ENCODE measurements at regions not wholly inside any gene's neighbourhood (a gene's known extent, or its start where the extent isn't known, plus 50 kb on each side); places are given as distances from the start of the nearest gene placed in this dataset.
"Not testable (repeated sequence)": the region's sequence is repeated elsewhere in the genome, so short reads cannot be mapped to it uniquely, and the experiment has no call there.

- H3K27ac ChIP-seq (ENCODE audit: low read depth in 1 of 3, low read length in 2 of 3) = no peak overlapping the region
- H3K4me3 ChIP-seq (ENCODE audit: low read depth in 1 of 3, low read length in 3 of 3) = no peak overlapping the region
- H3K27me3 ChIP-seq (ENCODE audit: control insufficient read depth in 3 of 3, insufficient read depth in 3 of 3, low read length in 3 of 3) = no peaks in the 10 kb centered on the region
- H3K4me1 ChIP-seq (ENCODE audit: control insufficient read depth in 3 of 3, insufficient read depth in 2 of 3, low read depth in 1 of 3, low read length in 2 of 3) = no peaks in the 10 kb centered on the region
- FAIRE-seq (no peak), DNase-seq (no peak)
- H3K9me3 ChIP-seq (ENCODE audit: control insufficient read depth in 2 of 2, insufficient read depth in 1 of 2, low read depth in 1 of 2, low read length in 1 of 2) = peaks cover 0 to 3% of the 10 kb centered on the region in 2 donors
- 61 to 77% (median 72%) methylated on average over 8 of the region's 8 CpGs for whole genome bisulfite sequencing, 3 donors
- H3K36me3 ChIP-seq (ENCODE audit: control insufficient read depth in 3 of 3, insufficient read depth in 2 of 3, low read depth in 1 of 3, low read length in 3 of 3) = no peaks in the 10 kb centered on the region
Measured at GRCh38 chr1:104056786-104057185, 307.1 kb downstream of the AMY1C start.

- DNase-seq; H3K4me1 ChIP-seq (ENCODE audit: control insufficient read depth in 3 of 3, insufficient read depth in 2 of 3, low read depth in 1 of 3, low read length in 2 of 3); FAIRE-seq; H3K36me3 ChIP-seq (ENCODE audit: control insufficient read depth in 3 of 3, insufficient read depth in 2 of 3, low read depth in 1 of 3, low read length in 3 of 3); H3K4me3 ChIP-seq (ENCODE audit: low read depth in 1 of 3, low read length in 3 of 3); H3K27ac ChIP-seq (ENCODE audit: low read depth in 1 of 3, low read length in 2 of 3); H3K9me3 ChIP-seq (ENCODE audit: control insufficient read depth in 2 of 2, insufficient read depth in 1 of 2, low read depth in 1 of 2, low read length in 1 of 2); H3K27me3 ChIP-seq (ENCODE audit: control insufficient read depth in 3 of 3, insufficient read depth in 3 of 3, low read length in 3 of 3): not testable (repeated sequence)
- 58 to 68% (median 64%) methylated on average over 6 of the region's 6 CpGs for WGBS, 3 donors
Measured at GRCh38 chr1:104057219-104057898, 307.7 kb downstream of the AMY1C start.

- H3K9me3 ChIP-seq (ENCODE audit: control insufficient read depth in 2 of 2, insufficient read depth in 1 of 2, low read depth in 1 of 2, low read length in 1 of 2); H3K4me3 ChIP-seq (ENCODE audit: low read depth in 1 of 3, low read length in 3 of 3); FAIRE-seq; H3K4me1 ChIP-seq (ENCODE audit: control insufficient read depth in 3 of 3, insufficient read depth in 2 of 3, low read depth in 1 of 3, low read length in 2 of 3); H3K36me3 ChIP-seq (ENCODE audit: control insufficient read depth in 3 of 3, insufficient read depth in 2 of 3, low read depth in 1 of 3, low read length in 3 of 3); H3K27me3 ChIP-seq (ENCODE audit: control insufficient read depth in 3 of 3, insufficient read depth in 3 of 3, low read length in 3 of 3); H3K27ac ChIP-seq (ENCODE audit: low read depth in 1 of 3, low read length in 2 of 3); DNase-seq: not testable (repeated sequence)
- WGBS, 3 donors = 72 to 89% (median 84%) methylated on average over 3 of the region's 3 CpGs
Measured at GRCh38 chr1:104061637-104062036, 311.9 kb downstream of the AMY1C start.

- H3K36me3 ChIP-seq (ENCODE audit: control insufficient read depth in 3 of 3, insufficient read depth in 2 of 3, low read depth in 1 of 3, low read length in 3 of 3) = no peaks in the 10 kb centered on the region
- FAIRE-seq (no peak), DNase-seq (no peak)
- no peaks in the 10 kb centered on the region for H3K27me3 ChIP-seq (ENCODE audit: control insufficient read depth in 3 of 3, insufficient read depth in 3 of 3, low read length in 3 of 3)
- no peaks in the 10 kb centered on the region for H3K9me3 ChIP-seq (ENCODE audit: control insufficient read depth in 2 of 2, insufficient read depth in 1 of 2, low read depth in 1 of 2, low read length in 1 of 2)
- no peak overlapping the region for H3K27ac ChIP-seq (ENCODE audit: low read depth in 1 of 3, low read length in 2 of 3)
- no peak overlapping the region for H3K4me3 ChIP-seq (ENCODE audit: low read depth in 1 of 3, low read length in 3 of 3)
- no peaks in the 10 kb centered on the region for H3K4me1 ChIP-seq (ENCODE audit: control insufficient read depth in 3 of 3, insufficient read depth in 2 of 3, low read depth in 1 of 3, low read length in 2 of 3)
Measured at GRCh38 chr1:104064399-104064798, 314.7 kb downstream of the AMY1C start.

GRCh38 chr1:104072915-104073371 is 323.2 kb downstream of the AMY1C start:
- H3K36me3 ChIP-seq (ENCODE audit: control insufficient read depth in 3 of 3, insufficient read depth in 2 of 3, low read depth in 1 of 3, low read length in 3 of 3) = no peaks in the 10 kb centered on the region
- H3K27me3 ChIP-seq (ENCODE audit: control insufficient read depth in 3 of 3, insufficient read depth in 3 of 3, low read length in 3 of 3) = no peaks in the 10 kb centered on the region
- no peaks in the 10 kb centered on the region for H3K4me1 ChIP-seq (ENCODE audit: control insufficient read depth in 3 of 3, insufficient read depth in 2 of 3, low read depth in 1 of 3, low read length in 2 of 3)
- peaks cover 0 to 1% of the 10 kb centered on the region in 2 donors for H3K9me3 ChIP-seq (ENCODE audit: control insufficient read depth in 2 of 2, insufficient read depth in 1 of 2, low read depth in 1 of 2, low read length in 1 of 2)
- DNase-seq = no peak
- no peak for FAIRE-seq
- H3K4me3 ChIP-seq (ENCODE audit: low read depth in 1 of 3, low read length in 3 of 3) = peak overlapping the region in 1 of 3 donors; percentile 7
- no peak overlapping the region for H3K27ac ChIP-seq (ENCODE audit: low read depth in 1 of 3, low read length in 2 of 3)
- 89 to 91% (median 90%) methylated on average over 23 of the region's 23 CpGs for WGBS, 3 donors

GRCh38 chr1:104073463-104073902 is 323.8 kb downstream of the AMY1C start:
- Histone ChIP-seq H3K9me3 (ENCODE audit: control insufficient read depth in 2 of 2, insufficient read depth in 1 of 2, low read depth in 1 of 2, low read length in 1 of 2) (peaks cover 0 to 1% of the 10 kb centered on the region in 2 donors), H3K4me3 (ENCODE audit: low read depth in 1 of 3, low read length in 3 of 3) (no peak overlapping the region), H3K27me3 (ENCODE audit: control insufficient read depth in 3 of 3, insufficient read depth in 3 of 3, low read length in 3 of 3) (no peaks in the 10 kb centered on the region), H3K27ac (ENCODE audit: low read depth in 1 of 3, low read length in 2 of 3) (no peak overlapping the region), H3K36me3 (ENCODE audit: control insufficient read depth in 3 of 3, insufficient read depth in 2 of 3, low read depth in 1 of 3, low read length in 3 of 3) (no peaks in the 10 kb centered on the region), H3K4me1 (ENCODE audit: control insufficient read depth in 3 of 3, insufficient read depth in 2 of 3, low read depth in 1 of 3, low read length in 2 of 3) (no peaks in the 10 kb centered on the region)
- DNase-seq = no peak
- 83 to 89% (median 87%) methylated on average over 19 of the region's 19 CpGs for WGBS, 3 donors
- FAIRE-seq = no peak

- H3K4me1 ChIP-seq (ENCODE audit: control insufficient read depth in 3 of 3, insufficient read depth in 2 of 3, low read depth in 1 of 3, low read length in 2 of 3) = no peaks in the 10 kb centered on the region
- H3K36me3 ChIP-seq (ENCODE audit: control insufficient read depth in 3 of 3, insufficient read depth in 2 of 3, low read depth in 1 of 3, low read length in 3 of 3) = no peaks in the 10 kb centered on the region
- no peaks in the 10 kb centered on the region for H3K27me3 ChIP-seq (ENCODE audit: control insufficient read depth in 3 of 3, insufficient read depth in 3 of 3, low read length in 3 of 3)
- H3K9me3 ChIP-seq (ENCODE audit: control insufficient read depth in 2 of 2, insufficient read depth in 1 of 2, low read depth in 1 of 2, low read length in 1 of 2) = no peaks in the 10 kb centered on the region
- FAIRE-seq (no peak), DNase-seq (no peak)
- WGBS, 3 donors = 65 to 79% (median 68%) methylated on average over 2 of the region's 2 CpGs
- no peak overlapping the region for H3K27ac ChIP-seq (ENCODE audit: low read depth in 1 of 3, low read length in 2 of 3)
- no peak overlapping the region for H3K4me3 ChIP-seq (ENCODE audit: low read depth in 1 of 3, low read length in 3 of 3)
Measured at GRCh38 chr1:104082221-104082620, 332.5 kb downstream of the AMY1C start.

DNA sequence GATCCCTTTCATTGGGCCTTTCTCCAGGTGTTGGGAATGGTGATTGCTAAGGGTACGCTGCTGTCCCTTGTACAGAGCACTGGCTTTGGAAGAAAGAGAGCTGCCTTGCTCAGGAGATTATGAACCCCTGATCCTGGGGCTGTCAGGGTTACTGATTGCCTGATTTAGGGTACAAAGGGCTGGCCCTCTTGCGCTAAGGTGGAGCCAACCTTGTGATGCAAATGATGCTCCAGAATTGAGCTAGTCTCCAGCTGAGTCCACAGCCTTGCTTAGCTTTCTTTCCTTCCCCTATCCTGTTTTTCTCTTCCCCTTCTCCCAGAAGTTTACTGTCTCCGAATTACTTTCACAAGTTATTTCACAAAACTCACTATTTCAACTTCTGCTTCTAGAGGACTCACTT is 334.7 kb downstream of the AMY1C start:
- H3K36me3 ChIP-seq (ENCODE audit: control insufficient read depth in 3 of 3, insufficient read depth in 2 of 3, low read depth in 1 of 3, low read length in 3 of 3) = no peaks in the 10 kb centered on the region
- H3K9me3 ChIP-seq (ENCODE audit: control insufficient read depth in 2 of 2, insufficient read depth in 1 of 2, low read depth in 1 of 2, low read length in 1 of 2) = no peaks in the 10 kb centered on the region
- no peaks in the 10 kb centered on the region for H3K4me1 ChIP-seq (ENCODE audit: control insufficient read depth in 3 of 3, insufficient read depth in 2 of 3, low read depth in 1 of 3, low read length in 2 of 3)
- FAIRE-seq = no peak
- H3K27ac ChIP-seq (ENCODE audit: low read depth in 1 of 3, low read length in 2 of 3) = no peak overlapping the region
- 52 to 67% (median 67%) methylated on average over 3 of the region's 3 CpGs for WGBS, 3 donors
- H3K4me3 ChIP-seq (ENCODE audit: low read depth in 1 of 3, low read length in 3 of 3) = no peak overlapping the region
- H3K27me3 ChIP-seq (ENCODE audit: control insufficient read depth in 3 of 3, insufficient read depth in 3 of 3, low read length in 3 of 3) = no peaks in the 10 kb centered on the region
- DNase-seq = no peak

DNA sequence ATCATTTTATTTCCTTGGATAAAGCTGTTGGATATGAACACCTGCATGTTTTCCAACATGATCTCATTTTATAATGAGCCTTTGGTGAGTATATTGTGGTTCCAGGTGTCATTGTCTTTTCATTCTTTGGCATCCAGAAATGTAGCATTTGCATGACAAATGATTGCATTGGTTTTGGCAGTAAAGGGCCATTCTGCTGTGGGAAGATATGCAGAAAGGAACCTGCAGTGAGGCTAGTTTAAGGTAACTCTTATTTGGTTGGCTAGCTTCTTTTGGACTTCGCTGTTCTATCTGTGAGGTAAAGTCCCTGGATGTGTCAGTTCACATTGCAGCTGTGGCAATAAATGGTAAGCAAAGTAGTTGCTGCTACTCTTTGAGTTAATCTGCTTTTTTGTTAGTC is 343.0 kb downstream of the AMY1C start:
- no peaks in the 10 kb centered on the region for H3K9me3 ChIP-seq (ENCODE audit: control insufficient read depth in 2 of 2, insufficient read depth in 1 of 2, low read depth in 1 of 2, low read length in 1 of 2)
- peaks cover 0 to 1% (median 0%) of the 10 kb centered on the region in 3 donors for H3K27me3 ChIP-seq (ENCODE audit: control insufficient read depth in 3 of 3, insufficient read depth in 3 of 3, low read length in 3 of 3)
- DNase-seq (no peak), FAIRE-seq (no peak)
- H3K27ac ChIP-seq (ENCODE audit: low read depth in 1 of 3, low read length in 2 of 3) = no peak overlapping the region
- H3K36me3 ChIP-seq (ENCODE audit: control insufficient read depth in 3 of 3, insufficient read depth in 2 of 3, low read depth in 1 of 3, low read length in 3 of 3) = no peaks in the 10 kb centered on the region
- no peaks in the 10 kb centered on the region for H3K4me1 ChIP-seq (ENCODE audit: control insufficient read depth in 3 of 3, insufficient read depth in 2 of 3, low read depth in 1 of 3, low read length in 2 of 3)
- no peak overlapping the region for H3K4me3 ChIP-seq (ENCODE audit: low read depth in 1 of 3, low read length in 3 of 3)
- 58 to 84% (median 74%) methylated on average over 1 of the region's 1 CpG for WGBS, 3 donors
